WERI-Rb-1 (cell line): ENCODE measurements at regions not wholly inside any gene's neighbourhood (a gene's known extent, or its start where the extent isn't known, plus 50 kb on each side); places are given as distances from the start of the nearest gene placed in this dataset.

Source experiments
- DNase-seq: peaks from one replicate; pipeline ENCODE4 v3.0.0-alpha.2; 2020
- H3K27ac ChIP-seq: fragments of 250-450 bp; sonication (Bioruptor Pico); 2 replicates; pipeline ENCODE4 v1.5.1; 2020; ENCODE audit warnings: mild to moderate bottlenecking, moderate library complexity
- H3K27me3 ChIP-seq: fragments of 250-450 bp; sonication (Bioruptor Pico); 2 replicates; pipeline ENCODE4 v1.5.1; 2021; ENCODE audit warnings: mild to moderate bottlenecking, low read depth, moderate library complexity; ENCODE audit not compliant: insufficient read depth, severe bottlenecking
- H3K36me3 ChIP-seq: fragments of 250-450 bp; sonication (Bioruptor Pico); 2 replicates; pipeline ENCODE4 v1.5.1; 2020; ENCODE audit warnings: mild to moderate bottlenecking, moderate library complexity
- H3K4me3 ChIP-seq: 2 replicates; pipeline ENCODE4 v1.5.1; 2011; ENCODE audit warnings: low read depth, mild to moderate bottlenecking, control low read depth, low read length
- H3K9me3 ChIP-seq: fragments of 250-450 bp; sonication (Bioruptor Pico); 2 replicates; pipeline ENCODE4 v1.5.1; 2021; ENCODE audit warnings: mild to moderate bottlenecking, moderate library complexity; ENCODE audit not compliant: severe bottlenecking
- CTCF ChIP-seq: IDR thresholded peaks from 2 replicates; pipeline ENCODE4 v1.5.1; 2011; ENCODE audit warnings: low read depth, mild to moderate bottlenecking, control low read depth, inconsistent platforms, low read length

DNA sequence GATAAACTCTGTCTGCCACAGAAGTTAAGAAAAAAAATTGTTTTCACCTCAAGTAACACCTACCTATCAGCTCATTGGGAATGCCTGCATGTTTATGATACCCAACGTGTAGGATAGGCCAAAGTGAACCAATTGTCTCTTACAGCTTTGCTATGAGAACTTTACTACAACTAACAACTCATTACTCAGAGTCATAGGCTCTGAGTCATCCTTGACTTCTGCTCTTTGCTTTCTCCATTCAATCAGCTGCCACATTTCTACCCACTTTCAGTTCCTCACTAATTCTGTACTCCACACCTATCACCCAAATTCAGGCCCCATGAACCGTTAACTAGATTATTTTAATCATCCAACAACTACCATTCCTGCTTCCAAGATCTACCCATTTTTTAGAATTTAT lies 843.9 kb downstream of the TUSC7 start:
- no peaks in the 10 kb centered on the region for H3K9me3 ChIP-seq
- no peak for DNase-seq
- H3K4me3 ChIP-seq, result no peak overlapping the region
- no peak for TF ChIP-seq CTCF
- peaks cover 7% of the 10 kb centered on the region for H3K27me3 ChIP-seq
- H3K36me3 ChIP-seq, result no peaks in the 10 kb centered on the region
- no peak overlapping the region for H3K27ac ChIP-seq

- Histone ChIP-seq H3K9me3 (no peaks in the 10 kb centered on the region), H3K27me3 (peaks cover 13% of the 10 kb centered on the region), H3K36me3 (no peaks in the 10 kb centered on the region), H3K27ac (no peak overlapping the region), H3K4me3 (no peak overlapping the region)
- no peak for DNase-seq
- no peak for TF ChIP-seq CTCF
These were observed 847.2 kb downstream of the TUSC7 start for GRCh38 chr3:117556646-117557407.

DNA sequence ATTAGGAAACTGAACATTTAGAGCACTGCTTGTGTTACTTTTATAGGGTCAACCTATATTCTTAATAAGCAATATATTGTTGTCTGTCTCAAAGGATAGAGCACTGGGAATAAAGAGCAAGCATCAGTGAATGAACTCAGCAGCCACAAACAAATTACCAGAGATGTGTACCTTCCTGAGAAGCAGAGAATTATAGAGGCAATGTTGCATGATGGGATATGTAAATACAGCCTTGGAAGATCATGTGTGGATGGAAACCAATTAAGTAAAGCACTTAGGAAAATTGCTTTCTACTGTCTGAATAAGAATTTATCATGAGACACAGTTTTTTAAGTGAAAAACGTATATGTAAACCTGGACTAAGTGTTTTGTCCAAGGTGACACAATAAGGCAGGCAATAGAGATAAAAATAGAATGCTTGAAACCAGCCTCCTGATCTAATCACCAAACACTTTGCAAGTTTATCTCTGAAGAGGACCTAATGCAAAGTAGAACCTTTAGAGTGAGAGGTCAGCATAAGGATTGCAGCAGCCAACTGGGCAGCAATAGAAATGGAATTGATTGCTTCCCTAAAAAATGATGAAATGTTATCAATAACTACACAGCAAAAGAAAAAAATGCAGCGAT lies 848.0 kb downstream of the TUSC7 start:
- no peak overlapping the region for H3K27ac ChIP-seq
- no peaks in the 10 kb centered on the region for H3K9me3 ChIP-seq
- H3K27me3 ChIP-seq, result peaks cover 20% of the 10 kb centered on the region
- H3K4me3 ChIP-seq, result no peak overlapping the region
- no peak for DNase-seq
- no peak for TF ChIP-seq CTCF
- no peaks in the 10 kb centered on the region for H3K36me3 ChIP-seq

DNA sequence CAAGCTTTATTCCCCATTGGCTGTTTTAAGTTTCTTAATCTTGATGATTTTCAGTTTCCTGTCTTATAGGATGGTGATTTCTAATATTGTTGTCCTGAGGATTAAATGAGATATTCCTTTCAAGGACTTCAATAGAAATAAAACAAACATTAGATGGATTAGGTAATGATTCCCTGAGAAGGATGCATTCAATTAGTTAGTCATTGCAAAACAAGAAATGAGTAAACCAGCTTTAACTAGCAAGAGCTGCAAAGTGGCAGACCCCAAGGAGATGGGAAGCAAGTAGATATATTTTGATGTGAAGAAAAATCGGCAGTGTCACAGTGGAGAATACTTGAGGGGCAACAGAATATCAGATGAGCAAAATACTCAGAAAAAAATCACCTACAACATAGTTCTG lies 849.1 kb downstream of the TUSC7 start:
- H3K4me3 ChIP-seq, result no peak overlapping the region
- no peak overlapping the region for H3K27ac ChIP-seq
- no peak for TF ChIP-seq CTCF
- no peak for DNase-seq
- H3K27me3 ChIP-seq, result peaks cover 22% of the 10 kb centered on the region
- no peaks in the 10 kb centered on the region for H3K36me3 ChIP-seq
- H3K9me3 ChIP-seq, result no peaks in the 10 kb centered on the region

DNA sequence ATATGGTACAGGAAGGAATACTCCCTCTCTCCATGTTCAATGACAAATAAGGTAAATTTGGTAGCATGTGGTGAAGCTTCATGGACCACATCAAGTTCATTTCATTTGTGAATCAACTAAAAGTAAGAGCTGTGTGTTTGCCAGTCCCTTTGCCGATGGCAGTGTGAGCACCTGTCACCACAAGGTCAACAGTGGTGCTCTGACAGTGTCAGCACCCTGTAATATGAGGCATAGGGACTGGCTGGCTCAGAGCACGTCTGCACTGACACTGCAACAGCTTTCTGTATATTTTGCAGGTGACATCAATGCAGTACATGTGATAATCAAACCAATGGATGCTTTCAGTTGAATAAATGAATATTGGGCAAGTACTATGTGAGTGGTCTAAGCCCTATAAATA lies 852.4 kb downstream of the TUSC7 start:
- DNase-seq, result no peak
- H3K27me3 ChIP-seq, result peaks cover 22% of the 10 kb centered on the region
- no peak for TF ChIP-seq CTCF
- no peaks in the 10 kb centered on the region for H3K9me3 ChIP-seq
- H3K27ac ChIP-seq, result no peak overlapping the region
- H3K4me3 ChIP-seq, result no peak overlapping the region
- H3K36me3 ChIP-seq, result no peaks in the 10 kb centered on the region
